Hypothalamus (tissue), 51 donors: ENCODE measurements at regions not wholly inside any gene's neighbourhood (a gene's known extent, or its start where the extent isn't known, plus 50 kb on each side); places are given as distances from the start of the nearest gene placed in this dataset.
"Not testable (repeated sequence)": the region's sequence is repeated elsewhere in the genome, so short reads cannot be mapped to it uniquely, and the experiment has no call there.

Experiments used
- DNase-seq, 51 donors: peaks; one replicate each; lab custom pipeline; 2025; lab: John Stamatoyannopoulos, UW

DNA sequence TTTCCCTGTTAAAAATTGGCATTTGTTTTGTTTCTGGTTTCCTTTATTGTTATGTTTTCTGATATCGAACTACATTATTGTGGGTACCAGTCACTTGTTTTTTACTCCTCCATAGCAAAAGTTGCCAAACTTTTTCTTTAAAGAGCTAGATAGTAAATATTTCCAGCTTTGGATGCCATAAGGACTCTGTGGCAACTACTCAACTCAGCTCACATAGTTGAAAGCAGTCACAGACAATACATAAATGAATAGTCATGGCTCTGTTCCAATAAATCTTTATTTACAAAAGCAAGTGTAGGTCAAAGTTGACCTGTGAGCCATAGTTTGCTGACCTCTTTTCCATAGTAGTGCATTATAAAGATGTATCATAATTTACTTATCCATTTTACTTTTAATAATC, 305.0 kb downstream of the RASEF start:
- DNase-seq: no peak

DNA sequence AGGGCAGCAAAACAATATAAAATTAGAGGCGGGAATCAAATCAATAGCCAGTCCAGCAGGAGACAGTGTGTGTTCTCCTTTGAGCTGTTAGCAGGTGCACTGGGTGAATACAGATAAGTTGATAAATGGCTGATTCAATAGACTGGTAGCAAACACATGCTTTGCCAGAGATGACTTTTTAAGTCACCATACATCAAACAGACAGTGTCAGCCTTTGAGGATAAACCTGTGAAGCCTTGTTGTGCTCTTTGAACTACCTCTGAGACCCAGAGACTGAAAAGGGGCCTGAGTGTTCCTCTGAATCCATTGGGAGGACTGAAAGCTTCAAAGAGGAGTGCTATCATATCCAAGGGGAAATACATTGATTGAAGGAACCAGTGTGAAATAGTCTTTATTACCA, 301.9 kb downstream of the RASEF start:
- DNase-seq: no peak

DNA sequence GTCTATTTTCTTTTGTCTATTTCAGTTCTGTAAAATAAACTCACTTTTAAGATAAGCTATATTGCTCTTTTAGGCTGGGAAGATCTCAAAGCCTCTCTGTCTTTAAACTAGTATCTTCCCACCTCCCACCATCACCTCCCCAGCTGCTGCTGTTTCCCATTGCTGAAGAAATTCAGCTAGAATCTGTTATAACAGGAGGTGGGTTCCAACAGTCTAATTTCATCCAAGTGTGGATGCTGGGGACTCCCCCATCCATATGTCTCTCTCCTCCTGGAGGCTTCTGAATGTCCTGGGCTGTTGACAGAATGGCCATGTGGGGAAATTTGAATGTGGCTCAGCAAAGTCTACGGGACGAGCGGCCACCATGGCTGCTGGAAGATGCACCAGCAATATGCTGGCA, 301.0 kb downstream of the RASEF start:
- DNase-seq: peak in 1 of 51 donors; percentile 3

DNA sequence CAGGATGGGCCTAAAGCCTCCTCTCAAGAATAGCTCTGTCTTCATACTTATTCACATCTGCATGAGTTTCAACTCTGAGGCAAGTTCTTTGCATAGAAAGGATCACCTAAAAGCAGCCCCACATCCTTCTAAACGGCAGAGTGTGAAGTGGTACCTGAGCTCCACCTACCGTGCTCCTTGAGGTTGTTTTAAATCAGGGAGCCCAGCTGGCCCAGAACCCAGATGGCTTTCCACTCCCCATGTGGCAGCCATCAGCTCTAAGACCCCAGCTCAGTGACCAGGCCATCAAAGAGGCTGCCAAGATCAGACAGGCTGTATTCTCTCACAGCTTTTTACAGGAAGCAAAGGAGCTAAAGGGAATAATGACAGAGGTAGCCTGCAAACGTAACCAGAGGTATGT, 299.3 kb downstream of the RASEF start:
- peak in 1 of 51 donors; percentile 7 for DNase-seq

DNA sequence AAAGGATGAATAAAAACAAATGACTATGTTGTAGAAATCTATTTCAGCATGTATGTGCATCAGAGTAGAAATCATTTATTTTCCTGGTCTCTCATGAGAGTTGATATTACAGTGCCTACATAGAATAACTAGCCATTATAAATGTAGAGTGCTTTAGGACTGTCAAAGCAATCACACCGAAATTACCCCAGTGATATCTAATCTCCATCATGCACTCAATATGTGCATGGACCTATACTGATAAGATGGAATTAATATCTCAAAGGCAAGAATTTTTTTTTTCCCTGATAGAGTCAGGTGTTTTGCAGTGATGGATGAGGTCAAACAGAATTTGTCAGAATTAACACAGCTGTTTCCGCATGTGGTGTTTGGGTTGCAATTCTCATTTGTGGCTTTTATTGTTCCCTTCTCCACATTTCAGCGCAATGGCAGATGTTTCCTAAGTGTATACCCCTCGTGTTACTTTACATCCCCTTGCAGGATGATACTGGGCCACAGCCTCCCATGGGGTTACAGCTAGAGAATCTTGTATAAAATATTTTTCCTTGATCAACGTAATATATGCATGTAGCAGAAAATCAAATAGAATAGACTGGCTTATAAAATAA, 298.8 kb downstream of the RASEF start:
- DNase-seq: no peak

DNA sequence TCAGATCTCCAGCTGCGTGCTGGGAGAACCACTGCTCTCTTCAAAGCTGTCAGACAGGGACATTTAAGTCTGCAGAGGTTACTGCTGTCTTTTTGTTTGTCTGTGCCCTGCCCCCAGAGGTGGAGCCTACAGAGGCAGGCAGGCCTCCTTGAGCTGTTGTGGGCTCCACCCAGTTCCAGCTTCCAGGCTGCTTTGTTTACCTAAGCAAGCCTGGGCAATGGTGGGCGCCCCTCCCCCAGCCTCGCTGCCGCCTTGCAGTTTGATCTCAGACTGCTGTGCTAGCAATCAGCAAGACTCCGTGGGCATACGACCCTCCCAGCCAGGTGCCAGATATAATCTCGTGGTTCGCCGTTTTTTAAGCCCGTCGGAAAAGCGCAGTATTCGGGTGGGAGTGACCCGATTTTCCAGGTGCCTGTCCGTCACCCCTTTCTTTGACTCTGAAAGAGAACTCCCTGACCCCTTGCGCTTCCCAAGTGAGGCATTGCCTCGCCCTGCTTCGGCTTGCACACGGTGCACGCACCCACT, 288.2 kb downstream of the RASEF start:
- not testable (repeated sequence) for DNase-seq

DNA sequence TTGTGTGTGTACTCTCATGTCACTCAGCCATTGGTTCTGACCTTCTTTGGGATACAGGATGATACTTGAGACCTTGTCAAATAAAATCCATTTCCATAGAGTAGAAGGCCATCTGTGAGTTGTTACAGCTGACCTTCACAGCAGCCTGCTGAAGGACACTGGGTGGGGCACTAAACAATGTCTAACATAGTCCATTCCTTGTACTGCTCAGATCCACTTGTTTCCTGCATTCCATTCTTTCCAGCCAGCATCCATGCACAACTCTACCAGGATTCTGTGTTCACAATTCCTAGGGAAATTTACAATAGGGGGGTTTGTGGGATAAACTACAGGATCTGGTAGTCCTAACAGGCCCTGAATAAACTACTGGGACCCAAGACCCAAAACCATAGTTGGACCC, 286.4 kb downstream of the RASEF start:
- DNase-seq: no peak

DNA sequence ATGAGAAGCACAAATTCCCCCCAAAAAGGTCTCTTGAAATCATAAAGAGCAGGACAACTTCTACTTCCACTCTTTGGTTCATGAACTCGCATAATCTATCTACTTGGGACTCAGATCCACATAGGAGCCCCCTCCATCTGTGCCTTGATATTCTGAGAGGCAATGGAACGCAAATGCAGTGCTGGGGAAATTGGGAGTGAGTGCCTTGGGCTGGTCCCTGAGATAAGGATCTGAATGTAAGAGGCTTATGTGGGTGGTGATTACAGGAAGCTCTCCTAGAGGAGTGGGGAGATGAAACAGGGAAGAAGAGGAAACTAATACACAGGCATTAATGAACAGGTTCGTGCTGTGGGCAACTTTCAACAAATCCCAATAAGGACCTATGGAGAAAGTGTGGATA, 285.6 kb downstream of the RASEF start:
- no peak for DNase-seq

DNA sequence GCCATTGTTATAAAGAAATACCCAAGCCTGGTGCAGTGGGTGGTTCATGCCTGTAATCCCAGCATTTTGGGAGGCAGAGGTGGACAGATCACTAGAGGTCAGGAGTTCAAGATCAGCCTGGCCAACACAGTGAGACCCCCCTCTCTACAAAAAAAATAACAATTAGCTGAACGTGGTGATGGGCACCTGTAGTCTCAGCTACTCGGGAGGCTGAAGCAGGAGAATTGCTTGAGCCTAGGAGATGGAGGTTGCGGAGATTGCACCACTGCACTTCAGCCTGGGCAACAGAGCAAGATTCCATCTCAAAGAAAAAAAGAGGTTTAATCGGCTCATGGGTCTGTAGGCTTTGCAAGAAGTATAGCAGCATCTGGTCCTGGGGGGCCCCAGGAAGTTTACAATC, 284.0 kb downstream of the RASEF start:
- DNase-seq: not testable (repeated sequence)

DNA sequence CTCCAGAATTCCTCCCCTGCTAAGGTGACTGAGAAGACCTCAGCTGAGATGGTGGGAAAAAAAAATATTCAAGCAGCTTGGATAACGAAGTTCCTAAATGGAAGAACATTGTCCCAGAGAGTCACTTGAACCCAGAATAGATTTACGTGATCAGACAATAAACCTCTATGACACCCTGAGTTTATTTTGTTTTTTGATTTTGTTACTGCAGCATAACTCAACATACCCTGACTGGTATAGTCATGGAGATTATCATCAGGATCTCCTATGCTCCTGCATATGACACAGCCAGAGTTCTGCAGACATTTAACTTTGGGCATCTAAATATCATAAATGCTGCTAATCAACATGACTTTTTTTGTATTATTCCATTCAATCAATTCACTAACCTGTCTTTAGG, 282.9 kb downstream of the RASEF start:
- no peak for DNase-seq

DNA sequence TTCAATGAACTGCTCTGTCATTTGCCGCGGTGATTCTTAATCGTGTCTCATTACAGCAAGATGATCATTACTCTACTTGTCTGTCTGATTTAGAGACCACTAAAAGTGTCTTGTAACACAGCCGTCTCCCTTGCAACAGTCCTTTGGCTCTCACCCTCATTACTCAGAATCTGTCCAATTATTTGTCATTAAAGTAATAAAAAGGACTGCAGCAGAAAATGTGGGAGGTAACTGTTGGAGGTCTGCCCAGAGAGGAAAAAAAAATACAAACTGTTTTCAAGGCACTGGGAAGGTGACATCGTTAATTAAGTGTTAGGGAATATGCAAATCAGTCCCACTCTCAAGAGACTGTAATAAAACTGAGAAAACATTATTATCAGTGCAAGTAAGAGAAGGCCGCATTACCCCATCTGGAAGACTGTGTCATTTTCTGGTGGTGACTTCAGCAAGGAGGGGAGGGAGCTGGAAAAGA, 281.0 kb downstream of the RASEF start:
- peak in 1 of 51 donors; percentile 33 for DNase-seq

DNA sequence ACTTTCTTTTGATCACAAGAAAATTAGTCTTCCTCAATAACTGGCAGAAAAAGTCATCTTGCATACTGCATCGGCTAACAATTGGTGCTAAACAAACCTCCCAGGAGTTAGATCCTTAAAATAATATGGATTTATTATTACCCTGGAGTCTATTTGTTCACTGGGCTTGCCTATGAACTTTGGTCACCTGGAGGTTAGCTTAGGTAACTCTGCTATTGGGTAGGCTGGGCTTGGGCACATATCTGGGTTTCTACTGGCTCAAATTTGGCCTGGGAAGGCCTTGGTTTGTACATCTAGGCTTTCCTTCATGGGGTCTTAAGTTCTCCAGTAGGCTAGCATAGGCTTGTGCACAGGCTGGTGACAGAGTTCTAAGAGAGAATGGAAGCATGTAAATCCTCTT, 279.9 kb downstream of the RASEF start:
- DNase-seq: no peak

DNA sequence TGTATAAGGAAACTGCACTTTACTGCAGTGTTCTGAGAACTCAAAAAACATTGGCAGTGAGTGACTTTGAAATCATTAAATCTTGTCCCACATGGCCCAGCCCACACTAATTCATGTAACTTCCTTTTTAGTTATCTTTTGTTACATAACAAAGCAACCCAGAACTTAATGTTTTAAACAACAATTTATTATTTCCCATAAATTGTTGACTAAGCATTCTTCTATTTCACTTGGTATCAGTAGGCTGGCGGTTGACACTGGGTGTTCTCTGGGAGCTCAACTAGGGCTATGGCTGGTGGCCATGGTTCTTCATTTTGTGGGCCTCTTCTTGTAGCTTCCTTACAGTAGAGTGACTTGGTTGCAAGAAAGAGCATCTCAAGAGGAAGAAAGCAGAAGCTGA, 278.4 kb downstream of the RASEF start:
- no peak for DNase-seq

DNA sequence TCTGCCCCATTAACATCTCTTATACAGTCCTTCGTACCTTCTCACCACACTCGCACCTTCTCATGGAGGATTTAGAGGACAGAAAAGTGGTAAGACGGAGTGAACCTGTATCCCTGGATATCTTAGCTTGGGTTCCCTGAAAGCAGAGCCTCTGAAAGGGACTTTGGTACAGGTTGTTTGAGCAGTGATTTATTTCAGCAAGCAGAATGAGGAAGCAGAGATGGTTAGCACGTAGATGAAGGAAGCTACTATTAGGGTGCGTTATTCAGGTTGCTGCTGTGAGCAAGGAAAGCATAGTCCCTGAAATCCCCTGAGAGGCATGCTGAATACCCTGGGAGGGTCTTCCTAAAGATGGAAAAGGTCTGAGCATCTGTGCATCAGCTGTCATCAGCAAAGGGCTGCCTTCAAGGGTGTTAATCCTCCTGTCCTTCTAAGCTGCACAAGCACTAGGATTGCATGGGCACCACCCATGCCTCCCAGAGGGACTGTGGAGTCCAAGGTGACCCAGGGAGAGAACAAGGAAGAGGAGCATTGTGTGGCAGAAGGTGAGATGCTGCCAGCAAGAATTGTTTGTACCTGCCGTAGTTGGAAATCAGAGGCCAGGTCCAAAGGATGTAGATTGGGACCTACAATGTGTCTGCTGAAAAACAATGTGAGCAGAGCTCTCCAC, 273.7 kb downstream of the RASEF start:
- no peak for DNase-seq

DNA sequence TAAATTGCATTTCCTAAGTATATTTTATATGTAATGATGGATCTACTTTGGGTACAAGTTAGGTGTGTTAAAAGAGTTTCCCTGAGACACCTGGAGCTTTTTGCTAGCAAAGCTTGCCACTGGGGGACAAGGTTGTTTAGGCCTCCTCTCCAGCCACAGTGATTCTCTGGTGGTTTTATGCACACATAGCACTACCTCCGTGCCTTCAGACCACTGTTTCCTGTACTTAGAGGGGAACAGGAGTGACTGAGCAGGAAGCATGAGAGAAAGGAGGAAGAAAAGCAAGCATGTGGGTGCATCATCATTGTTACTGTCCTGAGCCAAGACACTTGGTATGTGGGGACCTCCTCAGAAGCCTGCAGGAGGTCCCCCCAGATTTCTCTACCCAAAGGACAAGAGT, 272.1 kb downstream of the RASEF start:
- no peak for DNase-seq

DNA sequence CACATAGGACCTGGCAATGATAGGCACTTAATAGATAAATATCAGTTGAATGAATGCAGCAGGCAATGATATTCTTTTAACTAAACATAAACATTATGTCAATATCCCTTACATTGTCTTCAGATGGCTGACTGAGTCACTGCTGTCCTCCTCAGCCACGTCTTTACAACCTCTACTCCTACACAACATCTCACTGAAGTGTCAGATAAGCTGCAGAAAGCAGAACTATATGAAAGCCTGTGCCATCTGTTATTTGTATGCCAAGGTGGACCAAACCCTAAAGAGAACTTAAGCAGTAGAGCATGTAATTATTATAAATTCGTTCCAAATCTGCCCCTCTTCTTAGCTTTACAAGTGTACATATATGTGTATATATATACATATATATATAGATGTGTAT, 271.2 kb downstream of the RASEF start:
- DNase-seq: no peak

DNA sequence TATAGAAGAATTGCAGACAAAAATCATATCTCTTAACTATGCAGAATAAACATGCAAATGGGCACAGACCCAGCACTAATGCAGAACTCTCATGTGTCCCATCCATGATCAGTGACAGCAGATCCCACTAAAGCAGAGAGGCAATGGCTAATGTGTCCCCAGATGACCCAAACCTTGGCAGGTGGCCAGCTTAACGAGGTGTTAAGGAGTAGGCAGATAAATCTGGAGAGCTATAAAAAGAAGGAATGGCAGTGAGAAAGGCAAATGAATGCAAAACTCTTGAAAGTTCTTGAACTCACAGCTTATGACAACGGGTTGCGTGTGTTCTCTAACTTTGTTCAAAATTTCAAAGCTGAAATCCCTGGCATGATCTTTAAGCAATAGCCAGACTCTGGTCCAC, 265.4 kb downstream of the RASEF start:
- DNase-seq: peak in 2 of 51 donors; percentile 1 to 3

DNA sequence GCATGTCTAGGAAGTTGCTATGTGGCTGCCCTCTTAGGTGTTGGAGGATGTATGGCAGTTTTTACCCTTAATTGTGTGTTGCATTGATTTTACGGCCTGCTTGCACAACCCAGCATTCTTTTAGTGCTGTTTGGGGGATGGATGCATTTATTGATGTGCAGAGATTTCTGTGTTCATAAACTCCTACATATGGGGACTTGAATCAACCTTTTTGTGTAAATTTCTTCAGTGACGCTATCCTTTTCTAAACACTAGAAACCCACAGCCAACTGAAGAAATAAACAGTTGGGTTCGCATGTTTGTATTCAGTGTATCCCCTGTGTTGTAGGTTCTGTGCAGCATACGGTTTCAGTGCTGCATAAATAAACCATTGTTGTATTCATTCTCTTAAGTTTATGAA, 263.7 kb downstream of the RASEF start:
- DNase-seq: no peak

DNA sequence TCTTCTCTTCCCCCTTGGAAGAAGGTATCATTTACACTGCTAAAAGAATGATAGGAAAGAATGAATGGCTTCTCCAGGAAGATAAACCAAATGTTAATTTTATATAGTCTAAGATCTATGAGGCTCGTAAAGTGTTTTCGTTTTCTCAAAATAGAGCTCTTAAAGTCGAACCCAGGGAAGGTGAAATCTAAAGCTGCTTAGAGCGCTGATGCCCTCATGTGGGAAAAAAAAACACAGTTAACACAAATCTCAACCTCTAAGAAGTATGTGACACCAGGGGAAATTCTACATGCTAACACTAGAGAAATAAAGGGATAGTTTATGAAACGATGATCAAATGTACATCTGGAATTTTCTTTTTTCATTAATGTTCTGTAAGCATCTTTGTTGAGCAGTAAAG, 257.9 kb downstream of the RASEF start:
- no peak for DNase-seq

DNA sequence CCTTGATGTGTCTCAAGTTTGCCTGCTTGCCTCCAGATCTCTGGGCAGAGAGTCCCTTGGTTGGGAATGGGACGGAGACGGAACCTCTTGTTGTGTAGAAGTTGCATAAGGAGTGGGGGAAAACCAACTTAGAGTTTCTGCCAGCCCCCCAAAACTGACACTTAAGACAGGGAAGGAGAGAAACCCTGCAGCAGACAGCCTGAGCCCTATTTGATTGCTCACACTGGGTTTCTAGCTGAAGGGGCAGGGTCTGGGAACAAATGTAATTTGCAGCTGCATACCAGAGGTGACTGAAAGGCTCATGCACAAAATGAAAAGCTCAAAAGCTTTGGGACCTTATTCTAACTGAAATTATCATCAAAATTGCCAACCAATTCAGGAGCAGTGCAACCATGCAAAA, 254.5 kb downstream of the RASEF start:
- DNase-seq: no peak

DNA sequence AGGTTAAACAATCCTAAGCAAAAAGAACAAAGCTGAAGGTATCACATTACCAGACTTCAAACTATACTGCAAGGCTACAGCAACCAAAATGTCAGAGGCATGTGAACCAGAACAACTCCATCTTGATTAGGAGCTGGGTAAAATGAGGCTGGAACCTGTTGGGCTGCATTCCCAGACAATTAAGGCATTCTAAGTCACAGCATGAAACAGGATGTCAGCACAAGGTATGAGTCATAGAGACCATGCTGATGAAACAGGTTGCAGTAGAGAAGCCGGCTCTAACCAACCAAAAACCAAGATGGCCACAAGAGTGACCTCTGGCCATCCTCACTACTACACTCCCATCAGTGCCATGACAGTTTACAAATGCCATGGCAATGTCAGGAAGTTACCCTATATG, 252.0 kb downstream of the RASEF start:
- no peak for DNase-seq

DNA sequence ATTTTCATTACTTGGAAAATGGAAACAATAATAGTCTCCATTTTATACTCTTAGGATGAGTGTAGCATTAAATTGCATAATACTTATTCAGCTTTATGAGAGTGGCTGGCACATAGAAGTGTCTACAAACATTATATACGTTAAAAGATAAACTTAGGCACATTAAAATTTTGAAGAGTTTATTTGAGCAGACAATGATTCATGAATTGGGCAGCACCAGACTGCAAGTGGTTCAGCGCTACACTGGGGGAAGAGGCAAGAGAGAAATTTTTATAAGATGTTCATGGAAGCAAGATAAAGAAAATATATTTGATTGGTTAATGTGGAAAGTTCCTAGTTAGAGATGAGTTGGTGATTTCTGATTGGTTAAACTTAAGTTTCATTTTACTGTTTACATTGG, 243.7 kb downstream of the RASEF start:
- no peak for DNase-seq

DNA sequence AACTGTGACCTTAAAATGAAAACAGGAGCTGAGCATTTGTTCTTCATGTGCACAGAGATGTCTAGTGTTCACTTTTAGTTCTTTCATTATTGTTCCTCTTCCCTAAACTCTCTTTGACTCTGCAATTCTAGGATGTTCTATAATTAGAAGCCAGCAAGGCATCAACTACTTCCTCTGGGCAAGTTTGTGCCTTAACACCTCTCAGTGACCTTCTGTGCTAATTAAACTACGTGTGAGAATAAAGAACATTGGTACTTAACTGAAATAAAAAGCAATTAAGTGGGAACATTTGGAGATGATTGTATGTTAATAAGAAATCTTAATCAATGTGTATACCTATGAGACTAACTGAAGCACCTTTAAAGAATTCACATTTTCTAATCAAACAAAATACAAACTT, 242.8 kb downstream of the RASEF start:
- no peak for DNase-seq
